ENCODE measurements at regions not wholly inside any gene's neighbourhood (a gene's known extent, or its start where the extent isn't known, plus 50 kb on each side); places are given as distances from the start of the nearest gene placed in this dataset.
"Not testable (repeated sequence)": the region's sequence is repeated elsewhere in the genome, so short reads cannot be mapped to it uniquely, and the experiment has no call there.

GRCh38 chr2:239558661-239559060, 157.8 kb upstream of the HDAC4 start:
- DNase-seq = no peak

GRCh38 chr2:239557516-239557915, 156.7 kb upstream of the HDAC4 start:
- no peak for DNase-seq

GRCh38 chr2:239555571-239555905, 154.7 kb upstream of the HDAC4 start:
- DNase-seq = no peak

- DNase-seq = no peak
These were observed 154.1 kb upstream of the HDAC4 start for GRCh38 chr2:239554766-239555570.

- no peak for DNase-seq
These were observed 152.7 kb upstream of the HDAC4 start for GRCh38 chr2:239553376-239554000.

GRCh38 chr2:239552213-239552926, 151.6 kb upstream of the HDAC4 start:
- DNase-seq = no peak

GRCh38 chr2:239551206-239551605, 150.4 kb upstream of the HDAC4 start:
- no peak for DNase-seq

- DNase-seq = no peak
These were observed 149.5 kb upstream of the HDAC4 start for GRCh38 chr2:239550357-239550756.

GRCh38 chr2:239549711-239550255, 149.0 kb upstream of the HDAC4 start:
- no peak for DNase-seq

GRCh38 chr2:239548965-239549595, 148.3 kb upstream of the HDAC4 start:
- DNase-seq = no peak

GRCh38 chr2:239548451-239548871, 147.6 kb upstream of the HDAC4 start:
- peak; percentile 57 for DNase-seq

GRCh38 chr2:239547140-239547539, 146.3 kb upstream of the HDAC4 start:
- not testable (repeated sequence) for DNase-seq

- no peak for DNase-seq
These were observed 145.7 kb upstream of the HDAC4 start for GRCh38 chr2:239546541-239546940.

GRCh38 chr2:239545741-239546392, 145.0 kb upstream of the HDAC4 start:
- DNase-seq = no peak

GRCh38 chr2:239544918-239545465, 144.2 kb upstream of the HDAC4 start:
- DNase-seq = peak; percentile 12

GRCh38 chr2:239544143-239544917, 143.5 kb upstream of the HDAC4 start:
- DNase-seq = no peak

GRCh38 chr2:239543702-239544101, 142.9 kb upstream of the HDAC4 start:
- no peak for DNase-seq

GRCh38 chr2:239540174-239540573, 139.4 kb upstream of the HDAC4 start:
- DNase-seq = no peak

GRCh38 chr2:239539776-239540100, 138.9 kb upstream of the HDAC4 start:
- DNase-seq = no peak

- no peak for DNase-seq
These were observed 138.4 kb upstream of the HDAC4 start for GRCh38 chr2:239539083-239539775.

Data from activated gamma-delta T cell treated with Interleukin-2 at 50 U/mL for 16 hours (primary cell).